Transverse colon (tissue), 3 donors: ENCODE measurements at regions not wholly inside any gene's neighbourhood (a gene's known extent, or its start where the extent isn't known, plus 50 kb on each side); places are given as distances from the start of the nearest gene placed in this dataset.
"Not testable (repeated sequence)": the region's sequence is repeated elsewhere in the genome, so short reads cannot be mapped to it uniquely, and the experiment has no call there.

Experiments
- EP300 ChIP-seq: sonication (generic); formaldehyde crosslinking; IDR thresholded peaks from one replicate; pipeline ENCODE4 v1.6.1; 2017; ENCODE audit warnings: antibody characterized with exemption, low read depth
- POLR2A ChIP-seq: fragments of 450-650 bp; IDR thresholded peaks from one replicate; pipeline ENCODE4 v1.6.1; 2016; ENCODE audit warnings: antibody characterized with exemption, mild to moderate bottlenecking, moderate library complexity
- TF ChIP-seq, protein P1 (sequence below), 5 experiments: fragments of 200-600 bp in 3 of 5; fragments of 450-650 bp in 2 of 5; sonication (generic) in 3 of 5; IDR thresholded peaks; 1 replicate in 2 of 5; 2 replicates in 3 of 5; pipeline ENCODE4 v1.5.1; 2016 to 2017; ENCODE audit warnings: antibody characterized with exemption in 5 of 5, inconsistent platforms in 3 of 5, mild to moderate bottlenecking in 2 of 5, moderate library complexity in 1 of 5

GRCh38 chr18:15193028-15193427, 445.1 kb downstream of the ANKRD30B start:
- TF ChIP-seq, protein P1, sequence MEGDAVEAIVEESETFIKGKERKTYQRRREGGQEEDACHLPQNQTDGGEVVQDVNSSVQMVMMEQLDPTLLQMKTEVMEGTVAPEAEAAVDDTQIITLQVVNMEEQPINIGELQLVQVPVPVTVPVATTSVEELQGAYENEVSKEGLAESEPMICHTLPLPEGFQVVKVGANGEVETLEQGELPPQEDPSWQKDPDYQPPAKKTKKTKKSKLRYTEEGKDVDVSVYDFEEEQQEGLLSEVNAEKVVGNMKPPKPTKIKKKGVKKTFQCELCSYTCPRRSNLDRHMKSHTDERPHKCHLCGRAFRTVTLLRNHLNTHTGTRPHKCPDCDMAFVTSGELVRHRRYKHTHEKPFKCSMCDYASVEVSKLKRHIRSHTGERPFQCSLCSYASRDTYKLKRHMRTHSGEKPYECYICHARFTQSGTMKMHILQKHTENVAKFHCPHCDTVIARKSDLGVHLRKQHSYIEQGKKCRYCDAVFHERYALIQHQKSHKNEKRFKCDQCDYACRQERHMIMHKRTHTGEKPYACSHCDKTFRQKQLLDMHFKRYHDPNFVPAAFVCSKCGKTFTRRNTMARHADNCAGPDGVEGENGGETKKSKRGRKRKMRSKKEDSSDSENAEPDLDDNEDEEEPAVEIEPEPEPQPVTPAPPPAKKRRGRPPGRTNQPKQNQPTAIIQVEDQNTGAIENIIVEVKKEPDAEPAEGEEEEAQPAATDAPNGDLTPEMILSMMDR (IDR thresholded peaks at IDR 0.05) = not testable (repeated sequence)
- TF ChIP-seq EP300, POLR2A: not testable (repeated sequence)
